Kidney epithelial cell (primary cell): ENCODE measurements at regions not wholly inside any gene's neighbourhood (a gene's known extent, or its start where the extent isn't known, plus 50 kb on each side); places are given as distances from the start of the nearest gene placed in this dataset.

ENCODE experiments used
- DNase-seq: peaks from one replicate; pipeline ENCODE4 v3.0.0-alpha.2; 2010; ENCODE audit warnings: low read depth
- H3K27me3 ChIP-seq: 2 replicates; pipeline ENCODE4 v1.6.0; 2011; ENCODE audit warnings: low read length; ENCODE audit not compliant: control insufficient read depth, insufficient read depth
- H3K36me3 ChIP-seq: 2 replicates; pipeline ENCODE4 v1.5.1; 2011; ENCODE audit warnings: low read length; ENCODE audit not compliant: control insufficient read depth, insufficient read depth
- H3K4me3 ChIP-seq: 2 replicates; pipeline ENCODE4 v1.5.1; 2011; ENCODE audit warnings: low read depth, mild to moderate bottlenecking, control low read depth, low read length
- CTCF ChIP-seq: IDR thresholded peaks from 2 replicates; pipeline ENCODE4 v1.5.1; 2011; ENCODE audit warnings: mild to moderate bottlenecking, moderate library complexity, low read length, control low read depth, inconsistent platforms; ENCODE audit not compliant: insufficient read depth, poor library complexity, severe bottlenecking

GRCh38 chr16:54422159-54422558 lies 135.6 kb upstream of the IRX3 start:
- Histone ChIP-seq H3K4me3 (no peak overlapping the region), H3K27me3 (no peaks in the 10 kb centered on the region), H3K36me3 (no peaks in the 10 kb centered on the region)
- TF ChIP-seq CTCF, result no peak
- DNase-seq, result no peak

GRCh38 chr16:54421220-54421619 lies 134.6 kb upstream of the IRX3 start:
- DNase-seq, result no peak
- Histone ChIP-seq H3K4me3 (no peak overlapping the region), H3K36me3 (no peaks in the 10 kb centered on the region), H3K27me3 (no peaks in the 10 kb centered on the region)
- TF ChIP-seq CTCF, result no peak

DNA sequence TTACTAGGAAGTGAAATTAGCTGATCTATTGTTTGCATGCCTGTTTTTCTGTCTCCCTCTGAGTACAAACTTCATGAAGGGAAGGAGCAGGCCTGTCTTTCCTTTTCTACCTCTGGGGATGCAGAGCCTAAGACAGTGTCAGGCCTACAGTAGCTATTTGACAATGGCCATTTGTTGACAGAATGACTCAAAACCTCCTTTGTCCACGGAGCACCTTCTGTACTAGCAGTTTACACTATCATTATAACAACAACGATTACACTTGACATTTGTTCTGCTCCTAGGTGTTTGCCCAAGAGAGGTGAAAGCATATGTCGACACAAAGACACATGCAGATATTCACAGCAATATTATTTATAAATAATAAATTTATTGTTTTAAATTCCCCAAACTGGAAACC lies 132.3 kb upstream of the IRX3 start:
- TF ChIP-seq CTCF, result no peak
- no peak for DNase-seq
- H3K36me3 ChIP-seq, result no peaks in the 10 kb centered on the region
- H3K27me3 ChIP-seq, result peaks cover 2% of the 10 kb centered on the region
- no peak overlapping the region for H3K4me3 ChIP-seq

DNA sequence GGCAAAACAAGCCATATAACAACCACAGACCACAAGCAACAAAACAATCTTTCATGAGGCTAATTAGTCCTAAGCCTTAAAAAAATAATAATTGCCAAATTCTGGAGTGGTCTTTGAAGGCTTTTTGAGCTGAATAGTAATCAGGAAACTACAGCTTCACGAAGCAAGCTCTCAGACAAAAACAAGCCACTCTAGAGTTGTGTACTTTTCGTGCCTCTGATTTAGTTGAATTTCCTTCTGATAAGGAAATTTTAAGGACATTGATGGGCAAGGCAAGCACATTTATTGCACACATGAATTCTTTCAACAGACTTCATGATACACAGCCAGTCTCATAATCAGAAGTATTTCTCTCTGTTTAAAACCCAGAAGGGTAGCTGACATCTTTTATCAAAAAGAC lies 130.8 kb upstream of the IRX3 start:
- no peak for TF ChIP-seq CTCF
- H3K4me3 ChIP-seq, result no peak overlapping the region
- DNase-seq, result no peak
- peaks cover 2% of the 10 kb centered on the region for H3K27me3 ChIP-seq
- no peaks in the 10 kb centered on the region for H3K36me3 ChIP-seq

DNA sequence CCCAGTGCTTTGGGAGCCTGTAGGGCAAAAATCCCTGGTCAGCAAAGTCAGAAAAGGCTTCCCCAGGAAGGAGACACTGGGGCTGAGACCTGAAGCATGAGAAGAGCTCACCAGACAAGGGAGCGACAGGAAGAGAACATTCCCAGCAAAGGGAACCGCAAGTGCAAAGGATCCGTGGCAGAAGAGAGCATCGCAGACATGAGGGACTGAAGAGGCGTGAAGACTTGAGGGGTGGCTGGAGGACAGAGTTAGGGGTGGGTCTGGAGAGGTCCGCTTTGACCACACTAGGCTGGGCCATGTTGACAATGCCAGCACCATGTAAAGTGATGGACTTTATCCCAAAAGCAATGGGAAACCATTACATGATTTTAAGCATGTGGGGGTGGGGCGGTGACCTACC lies 128.1 kb upstream of the IRX3 start:
- no peak for DNase-seq
- no peak for TF ChIP-seq CTCF

GRCh38 chr16:54412777-54413455 lies 126.3 kb upstream of the IRX3 start:
- H3K27me3 ChIP-seq, result peaks cover 2% of the 10 kb centered on the region
- no peak for TF ChIP-seq CTCF
- H3K4me3 ChIP-seq, result no peak overlapping the region
- no peaks in the 10 kb centered on the region for H3K36me3 ChIP-seq
- no peak for DNase-seq

More for the DNA sequence above, 128.1 kb upstream of the IRX3 start:
- no peak overlapping the region for H3K4me3 ChIP-seq
- H3K27me3 ChIP-seq, result peaks cover 2% of the 10 kb centered on the region
- no peaks in the 10 kb centered on the region for H3K36me3 ChIP-seq
